ENCODE measurements at regions not wholly inside any gene's neighbourhood (a gene's known extent, or its start where the extent isn't known, plus 50 kb on each side); places are given as distances from the start of the nearest gene placed in this dataset.

DNA sequence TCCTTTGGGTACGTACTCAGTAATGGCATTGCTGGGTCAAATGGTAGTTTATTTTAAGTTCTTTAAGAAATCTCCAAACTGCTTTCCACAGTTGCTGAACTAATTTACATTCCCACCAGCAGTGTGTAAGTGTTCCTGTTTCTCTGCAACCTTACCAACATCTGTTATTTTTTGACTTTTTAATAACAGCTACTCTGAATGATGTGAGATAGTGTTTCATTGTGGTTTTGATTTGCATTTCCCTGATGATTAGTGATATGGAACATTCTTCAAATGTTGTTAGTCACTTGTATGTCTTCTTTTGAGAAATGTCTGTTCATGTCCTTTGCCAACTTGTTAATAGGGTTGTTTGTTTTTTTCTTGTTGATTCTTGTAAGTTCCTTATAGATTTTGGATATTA is 558.9 kb downstream of the SH2D4B start:
- Histone ChIP-seq H3K4me2 (ENCODE audit: insufficient read depth in 1 of 2, low read depth in 2 of 2, low read length in 2 of 2) (no peak overlapping the region), H3K23ac (ENCODE audit: insufficient read length) (no peak overlapping the region), H3K4me3 (ENCODE audit: extremely low read depth in 1 of 4, insufficient read depth in 2 of 4, low read depth in 3 of 4, low read length in 4 of 4) (no peak overlapping the region), H3K14ac (ENCODE audit: insufficient read length) (no peak overlapping the region), H2BK15ac (ENCODE audit: low read length) (no peak overlapping the region), H3K56ac (replicated peaks; ENCODE audit: insufficient read length, low read depth, low read length) (no peak overlapping the region), H4K5ac (ENCODE audit: insufficient read length, low read depth, low read length) (no peak overlapping the region), H3K23me2 (ENCODE audit: low read depth, low read length) (no peaks in the 10 kb centered on the region), H2BK5ac (ENCODE audit: low read depth, low read length) (no peak overlapping the region), H2AK5ac (ENCODE audit: low read depth, low read length) (no peak overlapping the region), H3K9ac (replicated peaks in 1 of 4; ENCODE audit: extremely low read depth in 1 of 4, low read depth in 3 of 4, low read length in 3 of 4) (no peak overlapping the region), H3K27ac (ENCODE audit: low read depth, low read length) (no peak overlapping the region), H2AFZ (ENCODE audit: low read length) (no peak overlapping the region), H3K4me1 (replicated peaks in 1 of 4; ENCODE audit: control insufficient read depth in 3 of 4, insufficient read depth in 4 of 4, low read length in 3 of 4) (no peaks in the 10 kb centered on the region), H3K9me3 (ENCODE audit: insufficient read depth in 2 of 2, low read depth in 1 of 2, low read length in 1 of 2) (no peaks in the 10 kb centered on the region), H2BK12ac (ENCODE audit: low read depth, low read length) (no peak overlapping the region), H2BK20ac (ENCODE audit: low read length) (no peak overlapping the region), H4K20me1 (replicated peaks in 1 of 2; ENCODE audit: control insufficient read depth in 1 of 2, insufficient read depth in 2 of 2, low read length in 2 of 2) (no peaks in the 10 kb centered on the region), H3K27me3 (replicated peaks in 1 of 4; ENCODE audit: control insufficient read depth in 3 of 4, extremely low read depth in 1 of 4, insufficient read depth in 3 of 4, low read length in 3 of 4) (no peaks in the 10 kb centered on the region), H3K4ac (replicated peaks; ENCODE audit: insufficient read length, low read depth, low read length) (no peak overlapping the region), H3K18ac (ENCODE audit: extremely low read depth, low read length) (no peak overlapping the region), H4K8ac (ENCODE audit: extremely low read depth, insufficient read depth, low read length) (no peak overlapping the region), H3K36me3 (ENCODE audit: control insufficient read depth in 2 of 4, insufficient read depth in 4 of 4, low read length in 3 of 4) (no peaks in the 10 kb centered on the region), H2BK120ac (replicated peaks; ENCODE audit: low read depth, low read length) (no peak overlapping the region), H4K91ac (replicated peaks; ENCODE audit: insufficient read length, low read length) (no peak overlapping the region), H3K79me2 (ENCODE audit: control insufficient read depth in 1 of 2, insufficient read depth in 2 of 2, low read length in 2 of 2) (no peaks in the 10 kb centered on the region), H3K79me1 (ENCODE audit: low read depth, low read length) (no peaks in the 10 kb centered on the region)
- ChIA-PET CTCF (ENCODE audit: partially characterized antibody) (no interaction called here), POLR2A (ENCODE audit: partially characterized antibody) (no interaction called here)
- FAIRE-seq (no peak), DNase-seq (ENCODE audit: low read depth in 1 of 2, low spot score in 2 of 2) (no peak)
- WGBS, 2 experiments (ENCODE audit: extremely low coverage in 1 of 2, insufficient coverage in 1 of 2, insufficient read length in 1 of 2, insufficient replicate concordance in 2 of 2, low coverage in 1 of 2, low lambda C conversion rate in 2 of 2, missing lambda C conversion rate in 1 of 2), result 80% methylated on average over 1 of the region's 1 CpG; no CpG with 5 or more reads in 1 of the 2 experiments
- TF ChIP-seq BCL11A (IDR thresholded peaks at IDR 0.05; ENCODE audit: low read depth in 2 of 2, low read length in 2 of 2), result no peak
